A673 (cell line): ENCODE measurements at regions not wholly inside any gene's neighbourhood (a gene's known extent, or its start where the extent isn't known, plus 50 kb on each side); places are given as distances from the start of the nearest gene placed in this dataset.

Experiments used
- BruUV-seq: library from RNA; stranded (reverse); fragments of 400-500 nt; replicated peaks from 2 replicates; lab custom pipeline; 2021; lab: Mats Ljungman, UMichigan
- CTCF ChIA-PET: fragments of 300-600 bp; sonication (Branson Sonifier 250); formaldehyde crosslinking; loops from one replicate; lab custom pipeline; 2022; ENCODE audit warnings: antibody characterized with exemption; lab: Charles Lee
- POLR2A ChIA-PET: fragments of 300-600 bp; sonication (Branson Sonifier 250); formaldehyde crosslinking; loops from one replicate; lab custom pipeline; 2022; ENCODE audit warnings: antibody characterized with exemption; ENCODE audit not compliant: low non-redundant PET; lab: Charles Lee
- DNase-seq: peaks from one replicate; pipeline ENCODE4 v3.0.0-alpha.2; 2015; ENCODE audit warnings: low spot score
- H3K27ac ChIP-seq: fragments of 200-600 bp; sonication (generic); 2 replicates; pipeline ENCODE4 v1.5.1; 2016; ENCODE audit warnings: mixed run types, low read depth, mild to moderate bottlenecking, mixed read lengths, antibody characterized with exemption, low read length; ENCODE audit not compliant: poor library complexity, severe bottlenecking
- H3K27me3 ChIP-seq: fragments of 200-600 bp; sonication (generic); replicated peaks from 2 replicates; pipeline ENCODE4 v1.6.1; 2017; ENCODE audit warnings: mixed run types, low read depth, mild to moderate bottlenecking, mixed read lengths, antibody characterized with exemption, low read length; ENCODE audit not compliant: insufficient read depth, poor library complexity
- H3K36me3 ChIP-seq: fragments of 200-600 bp; sonication (generic); 2 replicates; pipeline ENCODE4 v1.6.1; 2016; ENCODE audit warnings: mixed run types, mild to moderate bottlenecking, mixed read lengths, antibody characterized with exemption, low read length; ENCODE audit not compliant: insufficient read depth, poor library complexity, severe bottlenecking
- H3K4me1 ChIP-seq: fragments of 200-600 bp; sonication (generic); 2 replicates; pipeline ENCODE4 v1.6.1; 2017; ENCODE audit warnings: mixed run types, mild to moderate bottlenecking, mixed read lengths, antibody characterized with exemption, low read length; ENCODE audit not compliant: insufficient read depth, poor library complexity, severe bottlenecking
- H3K4me3 ChIP-seq: fragments of 200-600 bp; sonication (generic); 2 replicates; pipeline ENCODE4 v1.5.1; 2016; ENCODE audit warnings: low read depth, mixed run types, mild to moderate bottlenecking, mixed read lengths, low read length; ENCODE audit not compliant: poor library complexity, severe bottlenecking
- H3K9me3 ChIP-seq: fragments of 200-600 bp; sonication (generic); 2 replicates; pipeline ENCODE4 v1.6.1; 2016; ENCODE audit warnings: mixed run types, low read depth, mild to moderate bottlenecking, mixed read lengths, antibody characterized with exemption, low read length; ENCODE audit not compliant: poor library complexity, severe bottlenecking
- EZH2 ChIP-seq: fragments of 200-600 bp; sonication (generic); IDR thresholded peaks from 2 replicates; pipeline ENCODE4 v1.6.1; 2017; ENCODE audit warnings: borderline replicate concordance, low read depth, mild to moderate bottlenecking, mixed read lengths, antibody characterized with exemption, low read length; ENCODE audit not compliant: poor library complexity, severe bottlenecking
- intact Hi-C: fragments of 100-400 bp; cut with micrococcal nuclease; formaldehyde crosslinking; loops from one replicate; pipeline ENCODE4 v1.10.0; 2022; ENCODE audit not compliant: unreplicated experiment
- TF ChIP-seq, protein P1 (sequence below): fragments of 300-800, 200-600 bp; sonication (generic); conservative IDR thresholded peaks from 2 replicates; pipeline ENCODE4 v1.5.1; 2017; ENCODE audit warnings: low read depth, mild to moderate bottlenecking, antibody characterized with exemption, low read length, moderate library complexity, mixed read lengths

DNA sequence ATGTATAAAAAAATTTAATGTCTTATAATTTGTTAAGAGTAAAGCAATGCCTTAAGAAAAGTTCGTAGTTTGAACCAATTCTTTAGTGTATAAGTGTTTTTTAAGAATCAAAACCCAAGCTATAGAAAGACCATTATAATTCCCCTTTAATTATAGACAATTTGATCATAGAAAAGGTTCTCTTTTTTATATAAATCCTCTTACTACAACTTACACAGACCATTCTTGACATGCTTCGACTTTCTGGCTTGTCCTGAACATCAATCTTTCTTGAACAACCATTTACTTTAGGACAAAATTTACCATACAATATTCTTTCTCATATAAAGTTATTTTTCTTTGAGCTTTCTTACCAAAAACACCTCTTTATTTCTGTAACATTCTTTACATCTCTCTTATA is 330.5 kb upstream of the SPANXN1 start:
- Histone ChIP-seq H3K4me1 (no peaks in the 10 kb centered on the region), H3K36me3 (no peaks in the 10 kb centered on the region), H3K27ac (no peak overlapping the region), H3K4me3 (no peak overlapping the region), H3K27me3 (no peaks in the 10 kb centered on the region), H3K9me3 (peaks cover 38% of the 10 kb centered on the region)
- TF ChIP-seq, protein P1, sequence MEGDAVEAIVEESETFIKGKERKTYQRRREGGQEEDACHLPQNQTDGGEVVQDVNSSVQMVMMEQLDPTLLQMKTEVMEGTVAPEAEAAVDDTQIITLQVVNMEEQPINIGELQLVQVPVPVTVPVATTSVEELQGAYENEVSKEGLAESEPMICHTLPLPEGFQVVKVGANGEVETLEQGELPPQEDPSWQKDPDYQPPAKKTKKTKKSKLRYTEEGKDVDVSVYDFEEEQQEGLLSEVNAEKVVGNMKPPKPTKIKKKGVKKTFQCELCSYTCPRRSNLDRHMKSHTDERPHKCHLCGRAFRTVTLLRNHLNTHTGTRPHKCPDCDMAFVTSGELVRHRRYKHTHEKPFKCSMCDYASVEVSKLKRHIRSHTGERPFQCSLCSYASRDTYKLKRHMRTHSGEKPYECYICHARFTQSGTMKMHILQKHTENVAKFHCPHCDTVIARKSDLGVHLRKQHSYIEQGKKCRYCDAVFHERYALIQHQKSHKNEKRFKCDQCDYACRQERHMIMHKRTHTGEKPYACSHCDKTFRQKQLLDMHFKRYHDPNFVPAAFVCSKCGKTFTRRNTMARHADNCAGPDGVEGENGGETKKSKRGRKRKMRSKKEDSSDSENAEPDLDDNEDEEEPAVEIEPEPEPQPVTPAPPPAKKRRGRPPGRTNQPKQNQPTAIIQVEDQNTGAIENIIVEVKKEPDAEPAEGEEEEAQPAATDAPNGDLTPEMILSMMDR, result no peak
- no peak for TF ChIP-seq EZH2
- ChIA-PET CTCF (no interaction called here), POLR2A (no interaction called here)
- BruUV-seq, result no TSS peak
- intact Hi-C loops, result no loop called here
- no peak for DNase-seq

DNA sequence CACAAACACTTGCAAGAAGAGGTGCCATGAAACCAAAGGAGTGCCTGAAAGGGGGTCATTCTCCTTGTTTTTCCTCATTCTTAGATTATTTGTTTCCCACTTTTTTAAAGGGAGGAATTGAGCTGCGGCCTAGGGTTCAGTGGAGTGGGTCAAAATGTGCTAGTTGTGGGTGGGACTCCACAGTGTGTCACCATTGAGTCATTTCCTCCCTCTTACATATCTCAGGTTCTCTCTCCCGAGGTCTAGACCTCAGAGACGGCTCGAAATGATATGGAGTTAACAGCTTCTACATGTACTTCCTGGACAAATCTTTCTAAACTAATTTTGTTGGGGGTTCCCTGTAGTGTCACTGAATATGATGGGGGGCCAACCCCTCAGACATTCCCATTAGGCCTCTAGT is 328.4 kb upstream of the SPANXN1 start:
- ChIA-PET POLR2A (no interaction called here), CTCF (no interaction called here)
- DNase-seq, result no peak
- TF ChIP-seq, protein P1, result no peak
- no peak for TF ChIP-seq EZH2
- H3K4me1 ChIP-seq, result no peaks in the 10 kb centered on the region
- BruUV-seq, result no TSS peak
- peaks cover 30% of the 10 kb centered on the region for H3K9me3 ChIP-seq
- H3K36me3 ChIP-seq, result no peaks in the 10 kb centered on the region
- H3K27me3 ChIP-seq, result no peaks in the 10 kb centered on the region
- intact Hi-C loops, result no loop called here
- no peak overlapping the region for H3K27ac ChIP-seq
- no peak overlapping the region for H3K4me3 ChIP-seq

DNA sequence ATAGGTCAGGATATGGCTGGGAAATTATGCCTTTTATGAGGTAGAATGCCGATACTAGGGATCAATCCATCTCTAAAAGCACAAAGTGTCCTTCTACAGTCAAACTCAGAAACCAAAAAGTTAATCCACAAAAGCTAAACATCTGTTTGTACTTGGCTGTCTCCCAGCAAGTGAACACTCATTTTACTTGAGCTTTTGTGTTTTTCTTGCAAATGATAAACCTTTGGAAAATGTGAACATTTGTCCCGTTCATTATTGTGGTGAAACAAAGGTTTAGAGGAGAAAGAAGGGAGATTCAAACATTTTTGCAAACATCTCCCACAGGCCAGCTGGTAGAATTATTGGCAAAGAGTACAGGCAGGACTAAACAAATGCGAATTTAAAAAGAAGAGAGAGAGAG is 300.6 kb upstream of the SPANXN1 start:
- H3K4me3 ChIP-seq, result no peak overlapping the region
- intact Hi-C loops, result no loop called here
- TF ChIP-seq EZH2, result no peak
- TF ChIP-seq, protein P1, result no peak
- CTCF ChIA-PET, result no interaction called here
- POLR2A ChIA-PET, result no interaction called here
- no peaks in the 10 kb centered on the region for H3K27me3 ChIP-seq
- no peak for DNase-seq
- H3K27ac ChIP-seq, result no peak overlapping the region
- H3K4me1 ChIP-seq, result no peaks in the 10 kb centered on the region
- peaks cover 1% of the 10 kb centered on the region for H3K9me3 ChIP-seq
- H3K36me3 ChIP-seq, result no peaks in the 10 kb centered on the region
- BruUV-seq, result no TSS peak
